ENCODE measurements at regions not wholly inside any gene's neighbourhood (a gene's known extent, or its start where the extent isn't known, plus 50 kb on each side); places are given as distances from the start of the nearest gene placed in this dataset.
"Not testable (repeated sequence)": the region's sequence is repeated elsewhere in the genome, so short reads cannot be mapped to it uniquely, and the experiment has no call there.

DNA sequence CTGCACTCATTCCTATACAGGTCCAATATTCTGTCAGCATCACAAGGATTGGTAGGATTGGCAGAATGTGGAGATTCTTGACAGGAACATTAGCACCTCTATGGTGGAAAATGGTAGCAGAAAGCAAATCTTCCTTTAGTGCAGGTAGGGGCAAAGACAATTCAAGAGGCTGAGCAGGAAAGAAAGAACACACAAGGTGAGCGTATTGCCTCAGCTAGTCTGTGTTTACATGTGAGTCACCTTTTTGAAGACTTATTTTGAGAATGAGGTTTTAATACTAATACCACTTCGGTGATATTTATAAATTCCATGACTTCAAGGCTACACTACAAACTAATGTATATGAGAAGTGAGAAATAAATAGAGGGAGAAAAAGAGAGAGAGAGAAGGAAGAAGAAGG lies 717.0 kb downstream of the BRINP1 start:
- H3K36me3 ChIP-seq = no peaks in the 10 kb centered on the region
- H3K4me1 ChIP-seq = no peaks in the 10 kb centered on the region
- no peak overlapping the region for H3K9ac ChIP-seq
- no peak overlapping the region for H3K27ac ChIP-seq
- no peaks in the 10 kb centered on the region for H3K27me3 ChIP-seq
- no peak overlapping the region for H3K4me3 ChIP-seq
- H3K9me3 ChIP-seq = no peaks in the 10 kb centered on the region
- TF ChIP-seq Cebpa-rat (IDR thresholded peaks at IDR 0.05) = no peak
- no peak overlapping the region for H3K4me2 ChIP-seq
- no peaks in the 10 kb centered on the region for H4K20me1 ChIP-seq

GRCh38 chr9:118652912-118653311 lies 716.3 kb downstream of the BRINP1 start:
- Histone ChIP-seq H3K27me3 (no peaks in the 10 kb centered on the region), H3K4me2 (no peak overlapping the region), H3K27ac (no peak overlapping the region), H3K36me3 (no peaks in the 10 kb centered on the region), H3K4me1 (no peaks in the 10 kb centered on the region), H3K9me3 (no peaks in the 10 kb centered on the region), H3K9ac (no peak overlapping the region), H3K4me3 (no peak overlapping the region), H4K20me1 (no peaks in the 10 kb centered on the region)
- TF ChIP-seq Cebpa-rat (IDR thresholded peaks at IDR 0.05) = no peak

DNA sequence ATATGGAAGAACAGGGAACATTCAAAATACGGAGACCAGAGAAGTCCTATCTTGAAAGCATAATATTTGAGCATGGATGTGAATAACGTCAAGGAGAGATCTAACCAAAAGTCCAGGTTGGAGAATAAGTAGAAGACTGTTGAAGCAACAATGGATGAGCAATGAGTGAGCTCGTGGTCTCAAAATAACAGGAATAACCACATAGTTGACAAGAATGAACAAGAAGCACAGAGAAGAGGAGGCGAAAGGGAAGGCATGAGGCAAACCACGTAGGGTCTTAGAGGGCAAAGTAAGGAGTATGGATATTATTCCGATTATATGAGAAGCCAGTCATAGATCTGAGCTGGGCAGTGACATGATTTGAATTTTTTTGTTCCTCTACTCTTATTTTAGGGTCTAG lies 710.2 kb downstream of the BRINP1 start:
- H3K36me3 ChIP-seq = no peaks in the 10 kb centered on the region
- H3K27ac ChIP-seq = no peak overlapping the region
- no peaks in the 10 kb centered on the region for H3K27me3 ChIP-seq
- H3K9ac ChIP-seq = no peak overlapping the region
- H3K4me1 ChIP-seq = no peaks in the 10 kb centered on the region
- no peak overlapping the region for H3K4me2 ChIP-seq
- H4K20me1 ChIP-seq = no peaks in the 10 kb centered on the region
- no peak overlapping the region for H3K4me3 ChIP-seq
- no peaks in the 10 kb centered on the region for H3K9me3 ChIP-seq
- TF ChIP-seq Cebpa-rat (IDR thresholded peaks at IDR 0.05) = no peak

DNA sequence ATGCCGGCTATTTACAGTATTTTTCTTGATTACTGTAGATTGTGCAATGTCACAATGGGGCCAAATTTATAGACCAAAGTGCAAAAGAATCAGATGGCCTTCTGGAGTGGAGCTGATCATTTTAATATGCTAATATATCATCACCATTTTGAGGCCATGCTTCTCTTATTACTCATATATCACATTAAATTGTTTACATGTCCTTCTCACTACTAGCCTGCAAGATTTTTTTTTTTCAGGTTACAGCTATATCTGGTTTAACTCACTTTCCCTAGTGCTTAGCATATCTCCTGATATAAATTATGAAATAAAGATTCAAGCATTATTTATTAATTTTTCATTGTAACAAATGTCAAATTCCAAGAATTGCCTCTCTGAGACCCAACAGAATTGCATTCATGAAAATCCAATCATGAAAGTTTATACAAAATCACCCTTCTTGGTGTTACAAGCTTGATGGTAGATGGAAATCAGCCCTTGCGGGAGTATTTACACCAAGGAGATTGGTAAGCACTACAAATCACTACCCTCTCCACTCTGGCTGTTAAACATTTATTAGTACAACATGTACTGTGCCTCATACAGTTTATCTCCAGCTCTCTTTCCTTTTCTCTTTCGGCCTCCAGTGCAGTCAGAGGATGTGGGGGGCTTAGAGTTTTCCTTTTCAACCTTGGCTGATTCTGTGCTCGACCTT lies 703.9 kb downstream of the BRINP1 start:
- Histone ChIP-seq H3K36me3 (no peaks in the 10 kb centered on the region), H4K20me1 (no peaks in the 10 kb centered on the region), H3K9me3 (no peaks in the 10 kb centered on the region), H3K27me3 (no peaks in the 10 kb centered on the region), H3K27ac (no peak overlapping the region), H3K4me2 (no peak overlapping the region), H3K4me3 (no peak overlapping the region), H3K4me1 (no peaks in the 10 kb centered on the region), H3K9ac (no peak overlapping the region)
- TF ChIP-seq Cebpa-rat (IDR thresholded peaks at IDR 0.05) = no peak

GRCh38 chr9:118670011-118670953 lies 699.0 kb downstream of the BRINP1 start:
- H3K27ac ChIP-seq = no peak overlapping the region
- no peak for TF ChIP-seq Cebpa-rat (IDR thresholded peaks at IDR 0.05)
- no peak overlapping the region for H3K9ac ChIP-seq
- no peaks in the 10 kb centered on the region for H3K4me1 ChIP-seq
- H3K9me3 ChIP-seq = no peaks in the 10 kb centered on the region
- no peaks in the 10 kb centered on the region for H3K27me3 ChIP-seq
- H3K4me2 ChIP-seq = no peak overlapping the region
- H3K4me3 ChIP-seq = no peak overlapping the region
- H4K20me1 ChIP-seq = no peaks in the 10 kb centered on the region
- no peaks in the 10 kb centered on the region for H3K36me3 ChIP-seq

DNA sequence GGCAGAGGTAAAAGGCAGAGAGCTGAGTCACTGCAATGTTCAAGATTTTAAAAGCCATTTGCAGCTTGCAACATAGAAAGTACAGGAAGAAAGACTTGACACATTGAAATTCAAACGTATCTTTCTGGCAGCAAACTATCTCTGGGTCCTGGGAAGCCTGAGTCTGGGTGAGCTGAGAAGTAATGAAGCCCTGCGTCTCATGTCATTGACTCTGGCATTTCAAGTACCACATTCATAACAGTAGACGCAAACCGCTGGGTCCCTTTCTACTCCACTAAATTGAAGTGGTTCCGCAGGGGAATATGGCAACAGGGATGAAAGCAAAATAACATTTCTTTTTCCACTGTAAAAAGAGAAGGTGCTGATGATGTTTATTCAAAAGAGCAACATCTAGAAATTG lies 694.3 kb downstream of the BRINP1 start:
- no peaks in the 10 kb centered on the region for H3K4me1 ChIP-seq
- peaks cover 8% of the 10 kb centered on the region; the same call in 1 of the 2 replicates for H3K9me3 ChIP-seq
- no peaks in the 10 kb centered on the region for H3K36me3 ChIP-seq
- H3K27ac ChIP-seq = no peak overlapping the region
- no peak overlapping the region for H3K4me2 ChIP-seq
- no peaks in the 10 kb centered on the region for H4K20me1 ChIP-seq
- no peaks in the 10 kb centered on the region for H3K27me3 ChIP-seq
- no peak for TF ChIP-seq Cebpa-rat (IDR thresholded peaks at IDR 0.05)
- H3K4me3 ChIP-seq = no peak overlapping the region
- no peak overlapping the region for H3K9ac ChIP-seq

- not testable (repeated sequence) for H4K20me1 ChIP-seq, H3K9ac ChIP-seq, H3K27ac ChIP-seq, H3K9me3 ChIP-seq, H3K4me3 ChIP-seq, H3K4me1 ChIP-seq, H3K27me3 ChIP-seq, H3K4me2 ChIP-seq, H3K36me3 ChIP-seq
Observed at GRCh38 chr9:118677936-118678653, 691.1 kb downstream of the BRINP1 start.

GRCh38 chr9:118686959-118687358 lies 682.3 kb downstream of the BRINP1 start:
- Histone ChIP-seq H3K9ac (no peak overlapping the region), H3K27ac (no peak overlapping the region), H3K4me3 (no peak overlapping the region), H3K4me2 (no peak overlapping the region), H3K4me1 (no peaks in the 10 kb centered on the region), H3K9me3 (no peaks in the 10 kb centered on the region), H3K27me3 (no peaks in the 10 kb centered on the region), H4K20me1 (no peaks in the 10 kb centered on the region), H3K36me3 (no peaks in the 10 kb centered on the region)
- no peak for TF ChIP-seq Cebpa-rat (IDR thresholded peaks at IDR 0.05)

DNA sequence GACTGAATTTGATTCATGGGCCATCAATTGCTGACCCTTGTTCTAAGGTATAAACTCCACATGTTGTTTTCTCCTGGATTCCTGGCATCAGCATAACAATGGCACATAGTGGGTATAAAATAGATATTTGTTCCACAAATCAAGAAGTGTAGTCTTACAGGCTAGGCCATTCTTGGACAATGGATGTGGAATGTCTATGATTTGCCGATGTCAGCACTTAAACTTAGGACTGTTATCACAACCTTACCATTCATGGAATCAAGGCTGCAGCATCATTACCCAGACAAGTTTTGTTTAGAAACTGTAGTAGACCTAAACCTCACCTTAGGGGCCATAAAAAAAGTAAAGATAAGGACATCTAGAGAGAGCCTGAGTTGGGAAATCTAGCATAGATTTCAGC lies 680.0 kb downstream of the BRINP1 start:
- Histone ChIP-seq H3K36me3 (no peaks in the 10 kb centered on the region), H4K20me1 (no peaks in the 10 kb centered on the region), H3K9me3 (no peaks in the 10 kb centered on the region), H3K4me2 (no peak overlapping the region), H3K27ac (no peak overlapping the region), H3K9ac (no peak overlapping the region), H3K4me1 (no peaks in the 10 kb centered on the region), H3K4me3 (no peak overlapping the region), H3K27me3 (no peaks in the 10 kb centered on the region)
- no peak for TF ChIP-seq Cebpa-rat (IDR thresholded peaks at IDR 0.05)

DNA sequence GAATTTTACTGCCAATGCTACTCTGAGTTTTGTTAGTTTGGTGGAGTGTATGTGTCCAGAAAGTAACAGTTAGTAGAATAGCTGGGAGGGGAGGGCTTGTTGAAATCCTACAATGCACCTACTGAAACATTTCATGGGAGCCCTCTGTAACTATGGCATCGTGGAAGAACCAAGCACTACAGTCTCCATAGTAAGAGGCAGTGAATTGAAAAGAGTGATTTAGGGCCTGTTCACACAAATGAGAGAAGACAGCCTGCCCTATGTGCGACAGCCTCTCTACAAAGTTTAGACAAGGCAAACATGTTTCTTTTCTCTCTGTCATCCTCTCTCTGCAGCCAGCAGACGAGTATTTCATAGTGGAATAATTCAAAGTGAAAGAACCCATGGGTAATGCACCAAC lies 676.6 kb downstream of the BRINP1 start:
- Histone ChIP-seq H3K4me1 (no peaks in the 10 kb centered on the region), H3K9ac (no peak overlapping the region), H4K20me1 (no peaks in the 10 kb centered on the region), H3K27me3 (no peaks in the 10 kb centered on the region), H3K27ac (no peak overlapping the region), H3K4me2 (no peak overlapping the region), H3K36me3 (no peaks in the 10 kb centered on the region), H3K9me3 (no peaks in the 10 kb centered on the region), H3K4me3 (no peak overlapping the region)
- no peak for TF ChIP-seq Cebpa-rat (IDR thresholded peaks at IDR 0.05)
